ENCODE measurements at regions not wholly inside any gene's neighbourhood (a gene's known extent, or its start where the extent isn't known, plus 50 kb on each side); places are given as distances from the start of the nearest gene placed in this dataset.
A peak's percentile ranks its signal among the peaks of the same experiment; 100 is the strongest.
"Not testable (repeated sequence)": the region's sequence is repeated elsewhere in the genome, so short reads cannot be mapped to it uniquely, and the experiment has no call there.

DNA sequence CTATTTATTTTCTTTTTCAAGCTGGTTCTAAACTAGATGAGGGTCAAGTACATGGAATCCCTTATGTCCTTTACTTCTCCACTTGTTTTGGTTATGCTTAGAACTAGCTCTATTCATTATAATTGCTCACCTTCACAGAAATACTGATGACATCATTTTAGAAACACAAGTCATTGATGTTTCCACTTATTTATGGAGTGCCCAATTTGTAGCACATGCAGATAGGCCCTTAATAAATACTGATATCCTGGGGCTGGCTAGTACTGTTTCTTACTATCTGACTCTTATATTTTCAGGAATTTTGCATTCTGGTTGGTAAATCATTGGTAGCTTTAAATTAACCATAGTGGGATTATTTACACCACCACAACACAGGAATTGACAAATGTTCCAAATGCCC lies 112.2 kb downstream of the NAA11 start:
- DNase-seq: no peak

DNA sequence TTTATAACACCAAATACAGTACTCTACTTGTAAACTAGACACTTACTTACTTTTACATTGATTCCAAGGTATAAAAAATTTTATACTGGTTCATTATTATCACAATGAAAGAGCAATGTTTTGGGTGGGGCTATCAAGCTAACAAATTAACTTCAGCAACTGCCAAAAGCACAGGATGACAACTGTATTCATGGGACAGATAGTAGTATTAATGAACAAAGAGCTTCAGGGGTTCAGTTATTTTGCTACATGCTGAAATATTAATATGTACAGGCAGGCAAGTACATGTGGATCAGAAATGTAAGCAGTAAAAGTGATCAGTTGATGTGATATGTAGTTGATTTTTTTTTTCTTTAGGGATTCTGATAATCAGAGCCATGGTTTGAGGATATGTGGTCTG lies 112.9 kb downstream of the NAA11 start:
- no peak for DNase-seq

- no peak for DNase-seq
Observed at GRCh38 chr4:79212311-79212710, 113.5 kb downstream of the NAA11 start.

GRCh38 chr4:79211490-79211889 lies 114.4 kb downstream of the NAA11 start:
- no peak for DNase-seq

GRCh38 chr4:79210636-79211049 lies 115.2 kb downstream of the NAA11 start:
- no peak for DNase-seq

- DNase-seq: no peak
Observed at GRCh38 chr4:79209822-79210635, 115.8 kb downstream of the NAA11 start.

GRCh38 chr4:79209081-79209480 lies 116.8 kb downstream of the NAA11 start:
- DNase-seq: no peak

- no peak for DNase-seq
Observed at GRCh38 chr4:79207281-79207680, 118.6 kb downstream of the NAA11 start.

GRCh38 chr4:79206660-79207059 lies 119.2 kb downstream of the NAA11 start:
- DNase-seq: no peak

GRCh38 chr4:79205121-79205520 lies 120.7 kb downstream of the NAA11 start:
- DNase-seq: no peak

DNA sequence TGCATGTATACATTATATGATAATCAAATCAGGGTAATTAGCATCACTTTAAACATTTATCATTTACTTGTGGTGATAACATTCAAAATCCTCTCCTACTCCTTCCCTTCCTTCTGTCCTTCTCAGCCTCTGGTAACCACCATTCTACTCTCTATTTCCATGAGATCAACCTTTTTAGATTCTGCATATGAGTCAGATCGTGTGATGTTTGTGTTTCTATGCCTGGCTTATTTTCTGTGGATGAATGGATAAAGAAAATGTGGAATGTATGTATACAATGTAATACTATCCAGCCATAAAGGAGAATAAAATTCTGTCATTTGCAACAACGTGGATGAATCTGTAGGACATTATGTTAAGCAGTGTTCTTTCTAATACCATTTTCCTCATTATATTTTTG lies 123.9 kb downstream of the NAA11 start:
- peak in 1 of 2 experiments; percentile 24 for DNase-seq

- peak; percentile 13 to 28 for DNase-seq
Observed at GRCh38 chr4:79199743-79200142, 126.1 kb downstream of the NAA11 start.

DNA sequence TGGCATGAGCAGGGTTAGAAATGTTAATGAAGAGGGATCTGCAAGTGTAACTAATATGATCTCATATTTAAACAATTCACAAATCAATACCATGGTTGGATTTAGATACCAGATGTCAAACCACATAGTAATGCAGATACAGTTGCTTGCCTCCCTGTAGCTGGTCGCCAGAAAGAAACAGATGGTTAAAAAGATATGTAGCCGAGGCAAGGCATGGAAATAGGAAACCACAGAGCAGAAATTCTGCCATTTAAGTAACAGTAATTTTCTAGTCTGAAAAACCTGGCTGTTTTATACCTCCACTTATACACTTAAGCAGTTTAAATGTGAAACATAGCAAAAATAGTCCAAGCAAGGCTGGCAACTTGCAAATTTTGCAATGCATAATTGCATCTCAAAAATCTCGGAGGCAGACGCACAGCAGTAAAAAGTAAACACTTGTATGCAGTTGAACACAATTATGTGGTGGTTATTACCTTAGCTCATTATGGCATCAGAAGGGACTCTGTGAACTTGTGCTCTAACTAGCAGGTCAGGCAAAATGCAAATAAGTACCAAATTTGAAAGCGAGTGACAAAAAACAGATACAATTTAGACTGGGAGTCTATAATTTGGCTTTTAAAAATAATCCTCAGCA lies 126.8 kb downstream of the NAA11 start:
- peak; percentile 7 to 40 for DNase-seq

DNA sequence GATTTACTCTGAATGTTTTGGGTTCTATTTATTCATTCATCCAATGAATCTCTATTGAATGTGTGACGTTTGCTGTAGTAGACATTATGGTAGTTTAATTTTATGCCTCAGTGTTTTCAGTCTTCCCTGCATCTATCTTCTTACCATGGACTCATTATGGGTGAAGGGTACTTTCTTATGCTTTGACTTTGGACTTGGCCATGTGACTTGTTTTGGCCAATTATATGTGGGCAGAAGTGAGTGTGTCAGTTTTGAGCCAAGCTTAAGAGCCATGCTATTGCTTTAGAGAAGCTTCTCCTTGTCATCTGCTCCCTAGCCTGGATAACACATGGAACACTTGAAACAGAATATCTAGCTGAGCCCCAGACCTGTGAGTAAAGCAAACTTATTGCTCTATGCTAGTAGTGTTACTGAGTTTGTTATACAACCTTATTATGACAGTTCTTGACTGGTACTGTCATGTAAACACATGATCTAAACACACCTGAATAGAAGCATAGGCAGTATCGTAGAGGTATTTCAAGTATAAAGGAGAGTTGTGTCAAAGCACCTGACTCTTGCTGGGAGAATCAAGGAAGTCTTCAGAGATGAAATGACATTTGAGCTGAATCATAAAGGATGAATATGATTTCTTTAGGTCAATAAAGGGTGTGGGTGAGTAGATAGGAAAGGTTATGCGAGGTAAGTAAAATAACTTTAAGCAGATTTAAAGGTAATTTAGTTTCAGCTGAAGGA lies 128.4 kb downstream of the NAA11 start:
- DNase-seq: no peak

DNA sequence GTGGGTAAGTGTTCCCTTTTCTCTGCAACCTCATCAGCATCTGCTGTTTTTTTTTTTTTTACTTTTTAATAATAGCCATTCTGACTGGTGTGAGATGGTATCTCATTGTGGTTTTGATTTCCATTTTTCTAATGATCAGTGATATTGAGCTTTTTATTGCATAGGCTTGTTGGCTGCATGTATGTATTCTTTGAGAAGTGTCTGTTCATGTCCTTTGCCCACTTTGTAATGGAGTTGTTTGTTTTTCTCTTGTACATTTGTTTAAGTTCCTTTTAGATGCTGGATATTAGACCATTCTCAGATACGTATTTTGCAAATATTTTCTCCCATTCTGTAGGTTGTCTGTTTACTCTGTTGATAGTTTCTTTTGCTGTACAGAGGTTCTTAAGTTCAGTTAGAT lies 134.6 kb downstream of the NAA11 start:
- not testable (repeated sequence) for DNase-seq

GRCh38 chr4:79185526-79186045 lies 140.3 kb downstream of the NAA11 start:
- no peak for DNase-seq

- DNase-seq: no peak
Observed at GRCh38 chr4:79184476-79184875, 141.4 kb downstream of the NAA11 start.

DNA sequence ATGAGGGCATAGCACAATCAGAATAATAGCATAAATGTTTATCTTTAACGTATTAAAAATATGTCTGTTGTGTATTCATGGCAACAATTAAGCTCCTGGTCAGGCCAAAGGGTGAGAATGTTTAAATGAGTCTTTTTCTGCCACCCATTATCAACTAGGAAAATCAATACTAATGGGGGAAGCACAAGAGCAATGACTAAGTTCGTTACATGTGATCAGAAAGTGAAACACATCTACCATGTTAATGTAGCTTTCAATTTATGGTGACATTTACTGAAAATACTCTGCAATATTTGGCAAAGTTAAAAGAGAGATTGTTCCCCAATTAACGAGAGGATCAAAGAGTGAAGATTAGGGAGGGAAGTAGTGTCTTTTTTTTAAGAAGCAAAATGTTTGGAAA lies 143.7 kb downstream of the NAA11 start:
- DNase-seq: no peak

DNA sequence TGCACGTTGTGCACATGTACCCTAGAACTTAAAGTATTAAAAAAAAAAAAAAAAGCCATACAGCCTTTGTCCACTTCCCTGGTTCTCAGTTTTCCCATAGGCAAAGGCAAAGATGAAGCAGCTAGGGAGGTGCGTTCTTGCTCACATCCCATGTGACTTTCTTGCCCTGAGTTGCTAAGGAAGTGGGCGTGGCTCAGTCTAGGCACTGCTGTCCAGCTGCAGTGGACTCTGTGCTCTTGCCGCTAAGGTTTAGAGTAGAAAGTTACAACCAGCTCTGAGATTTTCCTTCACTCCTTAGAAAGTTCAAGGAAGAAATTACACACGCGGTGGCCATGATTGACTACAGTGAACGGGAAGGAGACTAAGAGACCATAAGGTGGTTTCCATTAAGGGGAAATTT lies 144.7 kb downstream of the NAA11 start:
- DNase-seq: no peak

- no peak for DNase-seq
Observed at GRCh38 chr4:79178760-79179159, 147.1 kb downstream of the NAA11 start.

DNA sequence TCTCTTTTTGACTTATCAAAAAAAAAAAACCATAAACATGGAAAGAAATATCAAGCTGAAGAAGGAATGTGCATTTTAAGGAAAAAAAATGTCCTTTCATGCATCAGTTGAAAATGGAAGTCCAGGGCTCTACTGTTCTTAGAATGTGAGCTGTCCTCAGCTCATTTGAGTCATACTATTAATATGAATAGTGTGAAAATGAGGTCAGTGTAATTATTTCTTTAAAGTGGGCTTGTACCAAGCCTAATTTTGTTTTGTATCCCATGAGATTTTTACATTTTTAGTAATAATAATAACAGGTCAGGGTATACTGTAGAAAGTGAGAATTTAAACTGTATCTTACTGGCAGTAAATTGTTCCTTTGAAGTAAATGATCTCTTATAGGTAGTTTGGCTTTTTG lies 148.5 kb downstream of the NAA11 start:
- no peak for DNase-seq

- no peak for DNase-seq
Observed at GRCh38 chr4:79176351-79176750, 149.5 kb downstream of the NAA11 start.

GRCh38 chr4:79175716-79176115 lies 150.1 kb downstream of the NAA11 start:
- peak in 1 of 2 experiments; percentile 1 for DNase-seq

Data from NCI-H526 (cell line).